ENCODE measurements at regions not wholly inside any gene's neighbourhood (a gene's known extent, or its start where the extent isn't known, plus 50 kb on each side); places are given as distances from the start of the nearest gene placed in this dataset.

- TF ChIP-seq CTCF (IDR thresholded peaks at IDR 0.05) (no peak), POLR2A (IDR thresholded peaks at IDR 0.05) (no peak)
Measured at GRCh38 chr9:31615966-31616365, 768.5 kb upstream of the ACO1 start.

Measured in lower leg skin (tissue), 3 donors.